HG03442 (cell line): ENCODE measurements at regions not wholly inside any gene's neighbourhood (a gene's known extent, or its start where the extent isn't known, plus 50 kb on each side); places are given as distances from the start of the nearest gene placed in this dataset.
"Not testable (repeated sequence)": the region's sequence is repeated elsewhere in the genome, so short reads cannot be mapped to it uniquely, and the experiment has no call there.

Experiments
- ATAC-seq: cut with Tn5 transposase; IDR thresholded peaks from one replicate; pipeline ENCODE4 v1.9.1; 2021; ENCODE audit warnings: mild to moderate bottlenecking, moderate library complexity; ENCODE audit not compliant: unreplicated experiment

DNA sequence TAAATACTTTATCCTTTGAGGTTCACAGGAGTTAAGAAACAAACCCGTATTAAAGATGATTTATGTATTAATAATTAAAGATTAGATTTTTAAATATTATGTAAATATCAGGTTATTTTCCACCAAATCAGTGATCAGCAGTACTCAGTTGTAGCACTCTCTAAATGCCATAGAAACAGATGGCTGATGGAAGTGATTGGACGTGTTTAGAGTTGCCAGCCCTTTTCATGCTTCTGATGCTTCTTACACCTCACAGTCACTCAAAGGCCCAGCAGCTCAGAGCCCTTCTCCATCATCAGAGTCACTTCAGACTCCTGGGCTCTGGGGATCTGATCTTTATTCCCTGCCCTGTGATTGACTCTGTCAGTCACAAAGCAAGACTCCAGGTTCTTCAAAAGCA, 170.1 kb upstream of the PGRMC2 start:
- ATAC-seq, result no peak

DNA sequence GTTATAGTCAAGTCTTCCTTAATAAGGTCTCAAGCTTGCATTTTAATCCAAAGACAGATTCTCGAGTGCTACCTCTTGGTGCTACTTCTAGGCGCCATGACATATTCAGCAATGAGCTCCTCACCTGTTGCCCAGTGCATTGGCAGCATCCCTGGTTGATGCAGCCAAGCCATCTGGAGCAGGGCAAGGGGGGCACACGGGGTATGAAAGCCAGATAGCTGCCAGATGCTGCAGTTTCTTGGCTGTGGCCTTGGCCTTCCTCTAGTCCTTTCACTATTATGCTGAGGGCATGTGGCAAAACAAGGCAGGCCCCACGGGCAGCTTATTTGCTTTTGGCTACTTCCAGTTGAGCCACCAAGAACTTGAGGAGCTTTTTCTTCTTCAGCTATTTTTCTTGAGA, 168.6 kb upstream of the PGRMC2 start:
- no peak for ATAC-seq

DNA sequence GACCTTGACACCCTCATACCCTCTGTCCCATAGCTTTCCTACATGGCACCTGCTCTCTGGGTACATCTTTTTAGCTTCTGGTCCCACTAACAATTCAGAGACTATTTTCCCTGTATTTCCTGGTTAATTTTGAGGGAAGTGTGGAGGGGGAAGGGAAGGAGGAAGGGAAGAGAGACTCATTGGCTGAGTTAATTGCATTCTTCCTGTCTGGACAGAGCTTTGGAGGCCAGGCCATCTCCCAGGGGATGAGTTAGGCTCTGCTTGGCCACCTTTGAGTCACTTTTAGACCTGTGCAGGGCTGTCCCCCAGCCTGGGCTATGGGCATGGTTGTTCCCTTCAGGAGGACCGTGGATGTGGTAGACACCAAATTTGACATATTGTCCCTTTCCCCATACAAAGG, 167.9 kb upstream of the PGRMC2 start:
- ATAC-seq, result no peak

DNA sequence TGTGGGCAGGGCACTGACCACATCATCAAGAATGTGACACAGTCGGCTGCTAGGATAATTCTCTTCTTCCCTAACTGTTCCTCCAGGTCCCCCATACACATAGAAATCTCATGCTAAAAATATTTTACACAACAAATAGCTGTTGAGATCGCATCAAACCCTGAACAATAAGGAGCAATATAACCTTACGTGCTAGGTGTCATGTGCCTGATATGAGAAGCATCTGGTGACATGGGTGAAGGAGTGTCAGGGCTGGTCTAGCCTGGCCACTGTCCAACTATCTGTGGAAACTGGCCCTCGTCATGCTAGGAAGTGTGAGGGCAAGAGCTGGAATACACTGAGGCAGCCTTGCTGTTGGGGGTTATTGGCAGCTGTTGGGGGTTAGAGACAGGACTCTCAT, 167.3 kb upstream of the PGRMC2 start:
- ATAC-seq, result no peak

DNA sequence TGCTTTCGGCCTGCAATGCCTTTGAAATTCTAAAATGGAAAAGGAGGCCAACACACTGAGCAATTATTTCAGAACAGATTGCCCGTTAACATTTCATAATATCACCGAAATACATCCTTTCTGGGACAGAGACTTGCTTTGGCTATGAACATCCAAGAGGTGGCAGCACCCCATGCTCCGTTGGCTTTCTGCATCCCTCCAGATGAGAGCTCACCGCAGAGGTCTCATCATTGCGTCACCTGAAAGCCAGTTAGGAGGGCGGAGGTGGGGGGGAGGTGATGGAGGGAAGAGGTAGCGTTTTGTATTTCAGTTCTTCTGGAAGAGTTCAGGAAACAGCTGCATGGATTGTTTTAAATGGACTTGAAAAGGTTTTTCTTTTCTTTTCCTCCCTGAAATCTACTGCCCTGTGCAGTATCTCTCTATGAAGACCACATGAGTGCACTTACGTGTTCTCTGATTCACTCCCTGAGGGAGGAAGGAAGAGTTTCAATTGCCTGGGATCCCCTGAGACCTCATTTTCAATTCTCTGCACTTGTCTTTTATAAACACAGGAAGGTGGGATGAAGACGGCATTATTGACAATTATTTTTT, 166.8 kb upstream of the PGRMC2 start:
- ATAC-seq, result peak; percentile 99

DNA sequence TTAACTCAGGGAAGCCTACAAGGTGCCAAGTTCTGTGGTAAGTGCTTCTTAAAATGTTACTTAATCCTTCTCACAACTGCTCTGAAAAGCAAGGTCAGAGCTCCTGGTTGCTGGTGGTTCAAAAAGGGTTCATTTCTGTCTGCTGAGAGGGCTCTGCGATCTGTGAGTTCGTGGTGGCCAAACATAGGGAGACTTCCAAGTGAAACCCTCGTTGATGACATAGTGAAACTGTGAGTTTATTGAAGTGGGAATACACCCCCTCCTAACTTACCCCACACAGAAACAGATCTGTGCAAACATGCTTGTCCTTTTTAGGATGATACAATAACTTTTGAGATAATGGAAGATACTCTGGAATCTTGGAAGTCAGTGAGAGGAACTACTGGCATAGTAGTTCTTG, 164.8 kb upstream of the PGRMC2 start:
- ATAC-seq, result no peak

DNA sequence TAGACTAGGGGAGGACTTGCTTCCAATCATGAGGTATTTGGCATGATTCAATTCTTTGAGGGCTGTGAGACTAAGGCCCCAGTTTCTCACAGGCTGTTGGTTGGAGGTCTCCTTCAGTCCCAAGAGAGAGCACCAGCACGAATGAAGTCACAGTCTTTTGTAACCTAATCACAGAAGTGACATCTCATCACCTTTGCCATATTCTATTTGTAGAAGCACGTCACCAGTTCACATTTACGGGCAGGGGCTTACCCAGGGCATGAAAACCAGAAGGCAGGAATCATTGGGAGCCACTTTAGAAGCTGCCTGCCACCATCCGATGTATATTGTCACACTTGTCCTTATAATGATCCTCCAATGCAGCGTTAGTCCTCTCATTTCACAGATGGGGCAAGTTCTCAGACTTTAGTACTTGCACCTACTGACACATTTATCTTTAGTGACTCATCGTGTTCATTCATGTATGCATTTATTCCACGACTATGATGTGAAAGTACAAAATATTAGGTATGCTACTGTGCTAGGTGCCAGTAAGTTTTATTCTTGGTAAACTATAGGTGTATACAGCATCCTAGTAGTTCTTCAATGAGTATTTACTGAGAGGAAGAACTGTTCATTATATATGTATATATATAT, 163.8 kb upstream of the PGRMC2 start:
- no peak for ATAC-seq

DNA sequence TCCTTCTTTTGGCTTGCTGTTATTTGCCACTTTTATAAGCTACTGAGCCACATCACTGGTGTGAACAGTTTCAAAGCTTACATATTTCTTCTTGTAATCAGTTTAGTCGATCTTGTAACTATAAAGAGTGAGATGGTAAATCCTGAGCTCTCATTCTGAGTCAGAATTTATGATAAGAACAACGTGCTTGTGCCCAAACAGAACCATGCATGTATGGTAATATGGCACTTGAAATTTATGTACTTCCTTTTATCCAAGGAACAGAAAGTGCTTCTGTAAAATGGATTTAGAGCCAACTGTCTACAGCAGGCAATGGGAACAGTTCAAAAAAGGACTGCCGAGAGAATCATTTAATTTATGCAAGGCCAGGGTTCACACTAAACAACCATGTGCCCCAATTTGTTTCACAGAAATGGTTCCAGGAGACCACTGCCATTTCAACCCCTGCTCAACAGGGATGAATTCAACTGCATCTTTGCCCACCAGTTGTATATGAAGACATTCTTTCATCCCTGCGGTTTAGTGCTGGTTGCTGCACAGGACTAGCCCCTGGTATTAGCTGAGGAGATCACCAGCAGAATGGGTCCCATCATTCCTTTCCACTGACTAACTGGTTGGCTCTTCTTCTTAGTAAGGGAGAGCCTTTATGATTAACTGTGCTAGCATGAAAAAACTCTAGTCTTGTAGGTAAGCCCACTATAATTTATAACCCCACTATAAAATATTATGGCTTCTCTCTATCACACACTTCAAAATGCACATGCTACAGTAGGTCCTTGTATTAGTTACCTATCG, 162.9 kb upstream of the PGRMC2 start:
- ATAC-seq, result no peak

DNA sequence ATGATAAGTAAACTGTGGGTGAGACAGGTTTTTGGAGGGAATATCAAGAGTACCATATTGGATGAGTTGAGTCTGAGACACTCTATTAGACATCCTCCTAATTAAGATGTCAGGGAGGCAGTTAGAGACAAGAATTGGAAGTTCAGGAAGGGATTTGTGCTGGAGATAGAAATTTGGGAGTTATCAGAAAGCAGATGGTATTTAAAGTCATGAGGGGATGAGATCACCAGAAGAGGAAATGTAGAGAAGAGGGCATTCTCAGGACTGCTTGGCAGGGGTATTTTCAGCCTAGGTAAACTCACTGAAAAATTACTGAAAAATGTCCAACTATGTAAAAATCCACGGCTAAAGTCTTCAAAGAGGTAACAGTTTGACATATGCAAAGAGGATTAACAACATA, 161.6 kb upstream of the PGRMC2 start:
- ATAC-seq, result no peak

DNA sequence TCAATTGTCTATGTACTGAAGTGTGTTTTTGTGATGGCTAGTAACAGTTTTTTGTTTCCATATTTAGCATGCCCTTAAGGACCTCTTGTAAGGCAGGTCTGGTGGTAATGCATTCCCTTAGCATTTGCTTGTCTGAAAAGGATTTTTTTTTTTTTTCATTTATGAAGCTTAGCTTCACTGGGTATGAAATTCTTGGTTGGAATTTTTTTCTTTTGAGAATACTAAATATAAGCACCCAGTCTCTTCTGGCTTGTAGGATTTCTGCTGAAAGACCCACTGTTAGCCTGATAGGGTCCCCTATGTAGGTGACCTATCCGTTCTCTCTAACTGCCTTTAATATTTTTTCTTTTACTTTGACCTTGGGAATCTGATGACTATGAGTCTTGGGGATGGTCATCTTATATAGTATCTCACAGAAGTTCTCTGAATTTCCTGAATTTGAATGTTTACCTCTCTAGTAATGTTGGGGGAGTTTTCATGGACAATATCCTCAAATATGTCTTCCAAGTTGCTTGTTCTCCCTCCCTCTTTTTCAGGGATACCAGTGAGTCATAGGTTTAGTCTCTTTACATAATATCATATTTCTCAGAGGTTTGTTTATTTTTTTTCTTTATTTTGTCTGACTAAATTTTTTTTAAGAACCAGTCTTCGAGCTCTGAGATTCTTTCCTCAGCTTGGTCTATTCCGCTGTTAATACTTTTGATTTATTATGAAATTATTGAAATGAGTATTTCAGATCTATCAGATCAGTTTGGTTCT, 157.1 kb upstream of the PGRMC2 start:
- ATAC-seq, result no peak

DNA sequence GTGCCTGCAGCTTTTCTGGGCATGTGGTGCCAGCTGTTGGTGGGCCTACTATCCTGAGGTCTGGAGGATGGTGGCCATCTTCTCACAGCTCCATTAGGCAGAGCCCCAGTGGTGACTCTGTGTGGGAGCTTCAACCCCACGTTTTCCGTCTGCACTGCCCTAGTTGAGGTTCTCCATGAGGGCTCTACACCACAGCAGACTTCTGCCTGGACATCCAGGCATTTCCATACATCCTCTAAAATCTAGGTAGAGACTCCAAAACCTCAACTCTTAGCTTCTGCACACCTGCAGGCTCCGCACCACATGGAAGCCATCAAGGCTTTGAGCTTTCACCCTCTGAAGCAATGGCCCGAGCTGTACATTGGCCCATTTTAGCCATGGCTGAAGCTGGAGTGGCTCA, 153.3 kb upstream of the PGRMC2 start:
- ATAC-seq, result no peak

DNA sequence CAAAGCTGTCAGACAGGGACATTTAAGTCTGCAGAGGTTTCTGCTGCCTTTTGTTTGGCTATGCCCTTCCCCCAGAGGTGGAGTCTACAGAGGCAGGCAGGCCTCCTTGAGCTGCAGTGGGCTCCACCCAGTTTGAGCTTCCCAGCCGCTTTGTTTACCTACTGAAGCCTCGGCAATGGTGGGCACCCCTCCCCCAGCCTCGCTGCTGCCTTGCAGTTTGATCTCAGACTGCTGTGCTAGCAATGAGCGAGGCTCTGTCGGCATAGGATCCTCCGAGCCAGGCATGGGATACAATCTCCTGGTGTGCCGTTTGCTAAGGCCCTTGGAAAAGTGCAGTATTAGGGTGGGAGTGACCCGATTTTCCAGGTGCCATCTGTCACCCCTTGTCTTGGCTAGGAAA, 149.4 kb upstream of the PGRMC2 start:
- not testable (repeated sequence) for ATAC-seq

DNA sequence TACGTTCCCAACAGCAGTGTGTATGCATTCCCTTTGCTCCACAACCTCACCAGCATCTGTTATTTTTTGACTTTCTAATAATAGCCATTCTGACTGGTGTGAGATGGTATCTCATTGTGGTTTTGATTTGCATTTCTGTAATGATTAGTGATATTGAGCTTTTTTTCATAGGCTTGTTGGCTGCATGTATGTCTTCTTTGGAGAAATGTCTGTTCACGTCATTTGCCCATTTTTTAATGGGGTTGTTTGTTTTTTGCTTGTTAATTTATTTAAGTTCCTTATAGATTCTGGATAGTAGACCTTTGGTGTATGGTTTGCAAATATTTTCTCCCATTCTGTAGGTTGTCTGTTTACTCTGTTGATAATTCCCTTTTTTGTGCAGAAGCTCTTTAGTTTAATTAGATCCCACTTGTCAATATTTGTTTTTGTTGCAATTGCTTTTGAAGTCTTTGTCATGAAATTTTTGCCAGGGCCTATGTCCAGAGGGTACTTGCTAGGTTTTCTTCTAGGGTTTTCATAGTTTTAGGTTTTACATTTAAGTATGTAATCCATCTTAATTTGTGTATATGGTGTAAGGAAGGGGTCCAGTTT, 141.5 kb upstream of the PGRMC2 start:
- ATAC-seq, result not testable (repeated sequence)

DNA sequence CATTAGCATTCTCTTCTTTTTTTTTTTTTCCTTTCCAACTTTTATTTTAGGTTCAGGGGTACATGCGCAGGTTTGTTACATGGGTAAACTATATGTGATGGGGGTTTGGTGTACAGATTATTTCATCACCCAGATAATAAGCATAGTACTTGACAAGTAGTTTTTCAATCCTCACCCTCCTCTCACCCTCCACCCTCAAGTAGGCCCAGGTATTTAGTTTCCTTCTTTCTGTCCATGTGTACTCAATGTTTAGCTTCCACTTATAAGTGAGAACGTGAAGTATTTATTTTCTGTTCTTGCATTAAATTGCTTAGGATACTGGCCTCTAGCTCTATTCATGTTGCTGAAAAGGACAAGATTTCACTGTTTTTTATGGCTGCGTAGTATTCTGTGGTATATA, 140.8 kb upstream of the PGRMC2 start:
- ATAC-seq, result no peak

DNA sequence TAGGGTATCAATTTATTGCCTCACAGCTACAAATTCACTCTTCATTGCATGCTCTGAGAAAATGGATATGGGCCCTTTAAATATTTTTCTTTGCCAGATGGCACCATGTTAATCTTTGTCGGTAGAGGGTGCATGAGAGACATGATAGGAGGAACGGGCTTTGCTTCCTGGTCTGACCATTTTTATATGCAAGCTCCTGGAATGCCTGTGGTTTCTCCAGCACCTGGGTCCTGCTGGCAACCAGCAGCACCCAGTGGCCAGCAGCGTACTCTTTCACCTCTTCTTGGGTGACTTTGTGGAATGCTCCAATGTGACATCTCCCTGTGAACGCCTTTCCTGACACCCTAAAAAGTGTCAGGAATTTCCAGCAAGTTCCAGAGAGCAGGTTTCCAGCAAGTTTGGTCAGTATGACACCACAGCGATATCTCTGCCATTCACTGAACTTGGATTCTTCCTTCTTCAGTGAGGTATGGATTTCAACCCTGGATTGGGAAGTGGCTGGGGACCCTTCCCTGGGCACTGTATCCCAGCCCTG, 140.3 kb upstream of the PGRMC2 start:
- no peak for ATAC-seq

DNA sequence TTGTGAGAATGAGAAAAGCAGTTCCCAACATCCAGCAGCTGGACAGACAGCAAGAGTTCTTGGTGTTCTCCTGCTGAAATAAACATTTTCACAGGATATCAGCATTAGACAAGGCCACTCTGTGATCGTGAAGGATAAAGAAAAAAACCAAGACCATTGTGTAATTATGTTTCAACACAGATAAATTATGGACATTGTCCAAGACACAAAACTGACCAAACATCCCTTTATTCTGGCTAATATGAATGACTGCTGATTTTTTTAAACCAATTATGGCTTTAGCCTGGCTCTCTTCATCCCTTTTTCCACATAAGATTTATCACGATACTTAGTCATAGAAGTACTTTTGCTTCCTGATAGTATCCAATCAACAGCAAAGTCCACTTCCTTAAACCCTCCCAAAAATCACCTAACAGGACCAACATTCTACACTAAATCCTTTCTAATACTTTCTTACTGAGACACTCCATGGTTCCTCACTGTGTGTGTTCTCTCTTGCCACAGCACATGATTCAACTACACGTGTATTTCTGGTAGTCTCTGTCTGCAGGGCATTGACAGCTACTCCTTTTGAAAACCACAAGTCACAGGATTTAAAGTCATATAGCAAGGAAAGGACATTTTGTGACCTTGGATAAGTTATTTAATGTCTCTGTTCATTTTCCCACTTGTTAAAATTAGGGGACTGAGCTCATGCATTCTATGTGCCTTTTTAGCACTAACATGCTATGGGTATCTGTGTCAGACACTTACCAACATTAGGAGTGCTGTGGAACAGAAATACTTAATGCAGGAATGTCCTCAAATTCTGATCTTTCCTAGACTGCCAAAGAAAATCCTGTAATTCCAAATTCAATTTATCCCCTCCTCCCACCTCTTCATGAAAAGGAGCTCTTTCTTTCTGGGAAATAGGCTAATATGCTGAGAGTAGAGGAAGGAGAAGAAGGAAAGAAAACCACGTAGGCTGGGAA, 137.2 kb upstream of the PGRMC2 start:
- ATAC-seq, result no peak

DNA sequence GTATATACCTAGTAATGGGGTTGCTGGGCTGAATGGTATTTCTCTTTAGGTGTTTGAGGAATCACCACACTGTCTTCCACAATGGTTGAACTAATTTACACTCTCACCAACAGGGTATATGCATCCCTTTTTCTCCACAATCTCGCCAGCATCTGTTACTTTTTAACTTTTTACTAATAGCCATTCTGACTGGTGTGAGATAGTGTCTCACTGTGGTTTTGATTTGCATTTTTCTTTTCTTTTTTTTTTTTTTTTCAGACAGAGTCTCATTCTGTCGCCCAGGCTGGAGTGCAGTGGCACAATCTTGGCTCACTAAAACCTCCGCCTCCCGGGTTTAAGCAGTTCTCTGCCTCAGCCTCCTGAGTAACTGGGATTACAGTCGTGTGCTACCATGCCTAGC, 134.7 kb upstream of the PGRMC2 start:
- not testable (repeated sequence) for ATAC-seq

DNA sequence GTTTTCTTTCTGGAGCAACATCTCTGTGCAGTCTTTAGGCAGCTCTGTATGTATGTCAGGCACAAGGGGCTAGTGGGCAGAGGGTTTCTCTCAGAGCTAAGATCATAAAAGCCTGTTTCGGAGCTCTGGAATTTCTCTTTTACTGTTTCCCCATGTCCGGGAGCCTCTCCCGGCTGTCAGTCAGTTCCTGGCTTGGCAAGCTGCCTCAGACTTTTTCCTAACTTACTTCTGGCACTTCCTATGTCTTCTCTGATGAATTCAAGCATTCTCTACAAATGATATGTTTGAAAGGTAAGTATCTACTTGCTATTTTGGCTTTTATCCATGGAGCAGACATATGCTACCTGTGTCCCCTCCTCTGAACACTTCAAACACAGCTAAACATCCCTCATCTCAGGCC, 129.3 kb upstream of the PGRMC2 start:
- ATAC-seq, result no peak

DNA sequence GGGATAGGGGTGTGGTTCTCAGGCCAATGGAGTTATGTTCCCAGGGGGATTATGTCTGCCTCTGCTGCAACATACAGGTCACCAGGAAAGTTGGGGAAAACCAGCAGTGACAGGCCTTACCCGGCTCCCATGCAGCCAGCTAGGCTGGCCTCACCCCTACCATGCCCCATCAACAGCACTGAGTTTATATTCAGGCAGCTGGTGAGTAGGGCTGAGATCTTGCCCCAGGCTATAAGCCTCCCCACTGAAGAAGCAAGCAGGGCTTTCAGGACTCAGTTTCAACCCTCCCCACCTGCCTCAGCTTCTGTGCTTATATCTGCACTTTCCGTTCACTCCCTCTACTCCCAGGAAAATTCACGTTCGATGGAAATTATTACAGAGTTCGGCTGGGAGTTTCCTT, 122.4 kb upstream of the PGRMC2 start:
- no peak for ATAC-seq

DNA sequence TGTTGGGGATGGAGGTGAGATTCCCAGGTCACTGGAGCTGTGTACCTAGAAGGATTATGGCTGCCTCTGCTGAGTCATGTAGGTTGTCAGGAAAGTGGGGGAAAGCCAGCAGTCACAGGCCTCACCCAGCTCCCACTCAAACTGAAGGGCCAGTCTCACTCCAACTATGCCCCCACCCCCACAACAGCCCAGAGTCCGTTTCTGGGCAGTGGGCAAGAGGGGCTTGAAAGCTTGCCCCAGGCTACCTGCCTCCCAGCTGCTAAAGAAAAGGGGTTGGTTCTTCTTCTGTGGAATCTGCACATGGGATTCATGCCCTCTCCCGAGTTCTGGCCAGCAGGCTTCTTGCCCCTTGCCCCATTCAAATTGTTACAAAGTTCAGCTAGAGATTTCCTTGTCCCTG, 116.0 kb upstream of the PGRMC2 start:
- no peak for ATAC-seq
